ENCODE measurements at regions not wholly inside any gene's neighbourhood (a gene's known extent, or its start where the extent isn't known, plus 50 kb on each side); places are given as distances from the start of the nearest gene placed in this dataset.

DNA sequence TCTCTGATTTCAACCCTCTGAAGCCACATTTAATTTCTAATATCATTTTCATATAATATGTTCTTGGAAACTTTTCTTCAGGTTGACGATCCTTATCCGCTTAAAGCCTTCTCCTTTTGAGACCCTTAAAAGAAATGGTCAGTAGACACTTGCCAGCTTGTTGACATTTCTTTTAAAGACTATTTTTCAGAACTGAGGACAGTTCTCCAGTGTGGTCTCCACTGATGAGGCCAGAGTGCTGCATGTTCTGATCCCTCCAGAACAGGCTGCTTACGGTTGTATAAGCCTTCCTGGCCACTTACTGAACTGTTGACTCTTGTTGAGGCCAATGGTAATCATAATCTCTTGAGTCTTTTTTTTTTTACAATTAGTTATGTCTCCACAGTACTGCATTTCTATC, 477.3 kb downstream of the FGF9 start:
- no peaks in the 10 kb centered on the region for H3K27me3 ChIP-seq (ENCODE audit: control insufficient read depth, extremely low read depth, insufficient read depth, low read length)
- no peak overlapping the region for H3K4me2 ChIP-seq (ENCODE audit: control insufficient read depth, extremely low read depth, insufficient read depth, low read depth, low read length)
- dilution Hi-C loops (cut with MboI; ENCODE audit: extremely low pct_ligation_motif_present, low sequenced_read_pairs) = no loop called here
- TF ChIP-seq, protein P1, sequence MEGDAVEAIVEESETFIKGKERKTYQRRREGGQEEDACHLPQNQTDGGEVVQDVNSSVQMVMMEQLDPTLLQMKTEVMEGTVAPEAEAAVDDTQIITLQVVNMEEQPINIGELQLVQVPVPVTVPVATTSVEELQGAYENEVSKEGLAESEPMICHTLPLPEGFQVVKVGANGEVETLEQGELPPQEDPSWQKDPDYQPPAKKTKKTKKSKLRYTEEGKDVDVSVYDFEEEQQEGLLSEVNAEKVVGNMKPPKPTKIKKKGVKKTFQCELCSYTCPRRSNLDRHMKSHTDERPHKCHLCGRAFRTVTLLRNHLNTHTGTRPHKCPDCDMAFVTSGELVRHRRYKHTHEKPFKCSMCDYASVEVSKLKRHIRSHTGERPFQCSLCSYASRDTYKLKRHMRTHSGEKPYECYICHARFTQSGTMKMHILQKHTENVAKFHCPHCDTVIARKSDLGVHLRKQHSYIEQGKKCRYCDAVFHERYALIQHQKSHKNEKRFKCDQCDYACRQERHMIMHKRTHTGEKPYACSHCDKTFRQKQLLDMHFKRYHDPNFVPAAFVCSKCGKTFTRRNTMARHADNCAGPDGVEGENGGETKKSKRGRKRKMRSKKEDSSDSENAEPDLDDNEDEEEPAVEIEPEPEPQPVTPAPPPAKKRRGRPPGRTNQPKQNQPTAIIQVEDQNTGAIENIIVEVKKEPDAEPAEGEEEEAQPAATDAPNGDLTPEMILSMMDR (optimal IDR thresholded peaks at IDR 0.05 in 1 of 3, IDR thresholded peaks at IDR 0.05 in 1 of 3, conservative IDR thresholded peaks at IDR 0.05 in 1 of 3; ENCODE audit: extremely low read depth in 1 of 3, insufficient read depth in 2 of 3, low read length in 3 of 3) = no peak
- TF ChIP-seq EZH2 (IDR thresholded peaks at IDR 0.05; ENCODE audit: low read length) = no peak
- no peak overlapping the region for H2AFZ ChIP-seq (ENCODE audit: control insufficient read depth, low read length)
- H3K79me2 ChIP-seq (ENCODE audit: control insufficient read depth, insufficient read depth, low read length) = no peaks in the 10 kb centered on the region
- H3K4me3 ChIP-seq (ENCODE audit: control insufficient read depth in 2 of 3, extremely low read depth in 1 of 3, insufficient read depth in 2 of 3, low read depth in 1 of 3, low read length in 3 of 3) = no peak overlapping the region
- H3K36me3 ChIP-seq (ENCODE audit: control insufficient read depth in 2 of 2, extremely low read depth in 1 of 2, insufficient read depth in 2 of 2, low read length in 2 of 2) = no peaks in the 10 kb centered on the region
- no peak for DNase-seq (ENCODE audit: low read depth, low spot score)
- H3K9me3 ChIP-seq (ENCODE audit: control insufficient read depth, low read depth, low read length) = no peaks in the 10 kb centered on the region
- no peak overlapping the region for H3K9ac ChIP-seq (ENCODE audit: control insufficient read depth, extremely low read depth, insufficient read depth, low read length)
- H3K27ac ChIP-seq (ENCODE audit: control insufficient read depth, insufficient read depth, low read length) = no peak overlapping the region
- no peaks in the 10 kb centered on the region for H4K20me1 ChIP-seq (ENCODE audit: control insufficient read depth, extremely low read depth, insufficient read depth, low read length)
- FAIRE-seq = no peak
- H3K4me1 ChIP-seq (ENCODE audit: control insufficient read depth, extremely low read depth, insufficient read depth, low read length) = no peaks in the 10 kb centered on the region
- no peaks in the 10 kb centered on the region for H3K9me1 ChIP-seq (ENCODE audit: control insufficient read depth, extremely low read depth, insufficient read depth, low read length)

DNA sequence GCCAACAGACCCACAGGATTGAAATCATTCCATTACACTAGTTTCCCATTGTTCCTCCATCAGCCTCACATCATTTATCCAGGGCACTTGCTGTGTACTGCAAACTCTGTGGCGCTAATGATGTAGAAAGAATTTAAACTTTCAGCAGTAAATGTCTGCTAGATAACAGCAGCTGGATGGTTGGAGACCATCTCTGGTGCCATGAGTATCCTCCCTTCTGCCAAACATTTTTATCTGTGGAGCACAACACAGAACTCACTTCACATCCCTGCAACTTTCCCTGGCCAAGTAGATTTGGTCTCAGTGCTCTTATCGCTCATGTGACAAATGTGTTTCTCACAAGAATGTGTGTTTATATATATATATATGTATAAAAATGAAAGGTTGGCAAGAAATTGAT, 481.9 kb downstream of the FGF9 start:
- Histone ChIP-seq H3K9me3 (ENCODE audit: control insufficient read depth, low read depth, low read length) (no peaks in the 10 kb centered on the region), H3K79me2 (ENCODE audit: control insufficient read depth, insufficient read depth, low read length) (no peaks in the 10 kb centered on the region), H3K4me2 (ENCODE audit: control insufficient read depth, extremely low read depth, insufficient read depth, low read depth, low read length) (no peak overlapping the region), H3K27me3 (ENCODE audit: control insufficient read depth, extremely low read depth, insufficient read depth, low read length) (no peaks in the 10 kb centered on the region), H4K20me1 (ENCODE audit: control insufficient read depth, extremely low read depth, insufficient read depth, low read length) (no peaks in the 10 kb centered on the region), H3K9ac (ENCODE audit: control insufficient read depth, extremely low read depth, insufficient read depth, low read length) (no peak overlapping the region), H2AFZ (ENCODE audit: control insufficient read depth, low read length) (no peak overlapping the region), H3K4me3 (ENCODE audit: control insufficient read depth in 2 of 3, extremely low read depth in 1 of 3, insufficient read depth in 2 of 3, low read depth in 1 of 3, low read length in 3 of 3) (no peak overlapping the region), H3K27ac (ENCODE audit: control insufficient read depth, insufficient read depth, low read length) (no peak overlapping the region), H3K9me1 (ENCODE audit: control insufficient read depth, extremely low read depth, insufficient read depth, low read length) (no peaks in the 10 kb centered on the region), H3K36me3 (ENCODE audit: control insufficient read depth in 2 of 2, extremely low read depth in 1 of 2, insufficient read depth in 2 of 2, low read length in 2 of 2) (no peaks in the 10 kb centered on the region), H3K4me1 (ENCODE audit: control insufficient read depth, extremely low read depth, insufficient read depth, low read length) (no peaks in the 10 kb centered on the region)
- FAIRE-seq (no peak), DNase-seq (ENCODE audit: low read depth, low spot score) (no peak)
- TF ChIP-seq, protein P1 (optimal IDR thresholded peaks at IDR 0.05 in 1 of 3, IDR thresholded peaks at IDR 0.05 in 1 of 3, conservative IDR thresholded peaks at IDR 0.05 in 1 of 3; ENCODE audit: extremely low read depth in 1 of 3, insufficient read depth in 2 of 3, low read length in 3 of 3) = no peak
- no peak for TF ChIP-seq EZH2 (IDR thresholded peaks at IDR 0.05; ENCODE audit: low read length)
- dilution Hi-C loops (cut with MboI; ENCODE audit: extremely low pct_ligation_motif_present, low sequenced_read_pairs) = no loop called here

Measured in keratinocyte (primary cell).